GM12878 (cell line): ENCODE measurements at regions not wholly inside any gene's neighbourhood (a gene's known extent, or its start where the extent isn't known, plus 50 kb on each side); places are given as distances from the start of the nearest gene placed in this dataset.

ENCODE experiments used
- ATF3 ChIP-seq: IDR thresholded peaks from 2 replicates; pipeline ENCODE4 v1.6.1; 2011; ENCODE audit warnings: low read depth, mild to moderate bottlenecking, low read length, moderate library complexity, borderline replicate concordance; ENCODE audit errors: extremely low read depth
- CREM ChIP-seq: IDR thresholded peaks from 2 replicates; pipeline ENCODE4 v1.6.1; 2014; ENCODE audit warnings: antibody characterized with exemption, low read depth
- CTCF ChIP-seq, 3 experiments: IDR thresholded peaks in 2 of 3; conservative IDR thresholded peaks in 1 of 3; 2 replicates each; pipeline ENCODE4 v1.5.1; 2011; ENCODE audit warnings: low read depth in 3 of 3, low read length in 3 of 3, mild to moderate bottlenecking in 3 of 3, control low read depth in 2 of 3, moderate library complexity in 2 of 3, inconsistent platforms in 1 of 3, mixed read lengths in 1 of 3; ENCODE audit not compliant: control insufficient read depth in 2 of 3, insufficient read depth in 1 of 3; ENCODE audit errors: extremely low read depth in 1 of 3
- EZH2 ChIP-seq: IDR thresholded peaks from 2 replicates; pipeline ENCODE4 v1.6.1; 2012; ENCODE audit warnings: low read depth, mild to moderate bottlenecking, control low read depth, inconsistent platforms, low read length, borderline replicate concordance; ENCODE audit not compliant: control insufficient read depth
- JUNB ChIP-seq: IDR thresholded peaks from 2 replicates; pipeline ENCODE4 v1.6.1; 2016; ENCODE audit warnings: antibody characterized with exemption, mild to moderate bottlenecking
- MLLT1 ChIP-seq: fragments of 450-650 bp; IDR thresholded peaks from 2 replicates; pipeline ENCODE4 v1.6.1; 2016; ENCODE audit warnings: mild to moderate bottlenecking
- MXI1 ChIP-seq: fragments of 150-350 bp; IDR thresholded peaks from 2 replicates; pipeline ENCODE4 v1.6.1; 2011; ENCODE audit warnings: low read depth, mild to moderate bottlenecking, inconsistent platforms, low read length, improper control_type of control experiment
- PKNOX1 ChIP-seq: fragments of 450-650 bp; IDR thresholded peaks from 2 replicates; pipeline ENCODE4 v1.6.1; 2016; ENCODE audit warnings: mild to moderate bottlenecking
- RAD21 ChIP-seq: IDR thresholded peaks from 2 replicates; pipeline ENCODE4 v1.6.1; 2011; ENCODE audit warnings: mild to moderate bottlenecking, low read depth, low read length, moderate library complexity; ENCODE audit not compliant: insufficient read depth
- RUNX3 ChIP-seq: IDR thresholded peaks from 2 replicates; pipeline ENCODE4 v1.6.1; 2012; ENCODE audit warnings: low read length, inconsistent platforms
- SREBF2 ChIP-seq: IDR thresholded peaks from 2 replicates; pipeline ENCODE4 v1.6.1; 2012; ENCODE audit warnings: mild to moderate bottlenecking, low read length
- TARDBP ChIP-seq: IDR thresholded peaks from 2 replicates; pipeline ENCODE4 v1.6.1; 2016; ENCODE audit warnings: borderline replicate concordance
- TCF3 ChIP-seq: IDR thresholded peaks from 2 replicates; pipeline ENCODE4 v1.6.1; 2012; ENCODE audit warnings: low read depth, mild to moderate bottlenecking, low read length, borderline replicate concordance; ENCODE audit not compliant: insufficient read depth

- no peak for TF ChIP-seq CREM
- no peak for TF ChIP-seq CTCF (IDR thresholded peaks at IDR 0.05 in 2 of 3, conservative IDR thresholded peaks at IDR 0.05 in 1 of 3; ENCODE audit: control insufficient read depth in 2 of 3, extremely low read depth in 1 of 3, insufficient read depth in 1 of 3, low read depth in 3 of 3, low read length in 3 of 3)
- TF ChIP-seq MLLT1: no peak
- no peak for TF ChIP-seq RAD21
- TF ChIP-seq RUNX3: no peak
- TF ChIP-seq JUNB: no peak
- TF ChIP-seq EZH2: no peak
- TF ChIP-seq SREBF2: no peak
- no peak for TF ChIP-seq TARDBP
- no peak for TF ChIP-seq ATF3
- TF ChIP-seq MXI1: no peak
- no peak for TF ChIP-seq PKNOX1
- TF ChIP-seq TCF3: no peak
Observed at GRCh38 chr18:65287652-65288051, 463.2 kb upstream of the CDH7 start.
